Smooth muscle cell (in vitro differentiated cells): ENCODE measurements at regions not wholly inside any gene's neighbourhood (a gene's known extent, or its start where the extent isn't known, plus 50 kb on each side); places are given as distances from the start of the nearest gene placed in this dataset.

Experiments
- DNase-seq: peaks from one replicate; lab custom pipeline; 2025; ENCODE audit not compliant: unreplicated experiment; lab: John Stamatoyannopoulos, UW
- H2AFZ ChIP-seq: fragments of 200-600 bp; sonication (generic); 2 replicates; pipeline ENCODE4 v1.6.0; 2016; ENCODE audit warnings: antibody characterized with exemption, low read depth, mild to moderate bottlenecking
- H3F3A ChIP-seq: fragments of 200-600 bp; sonication (generic); 2 replicates; pipeline ENCODE4 v1.6.0; 2017; ENCODE audit warnings: antibody characterized with exemption, low read depth
- H3K27ac ChIP-seq: fragments of 200-600 bp; sonication (generic); 2 replicates; pipeline ENCODE4 v1.5.1; 2016; ENCODE audit warnings: low read depth, mild to moderate bottlenecking
- H3K27me3 ChIP-seq: fragments of 200-600 bp; sonication (generic); 2 replicates; pipeline ENCODE4 v1.6.1; 2016; ENCODE audit warnings: low read depth, mild to moderate bottlenecking
- H3K36me3 ChIP-seq: fragments of 200-600 bp; sonication (generic); 2 replicates; pipeline ENCODE4 v1.5.1; 2016; ENCODE audit warnings: low read depth
- H3K4me1 ChIP-seq: fragments of 200-600 bp; sonication (generic); 2 replicates; pipeline ENCODE4 v1.5.1; 2016; ENCODE audit warnings: low read depth
- H3K4me2 ChIP-seq: fragments of 200-600 bp; sonication (generic); 2 replicates; pipeline ENCODE4 v1.6.0; 2016; ENCODE audit warnings: mild to moderate bottlenecking
- H3K4me3 ChIP-seq: fragments of 200-600 bp; sonication (generic); 2 replicates; pipeline ENCODE4 v1.5.1; 2016; ENCODE audit warnings: mild to moderate bottlenecking
- H3K79me2 ChIP-seq: fragments of 200-600 bp; sonication (generic); 2 replicates; pipeline ENCODE4 v1.6.0; 2016; ENCODE audit warnings: low read depth, mild to moderate bottlenecking
- H3K9ac ChIP-seq: fragments of 200-600 bp; sonication (generic); 2 replicates; pipeline ENCODE4 v1.6.0; 2016; ENCODE audit warnings: low read depth
- H3K9me3 ChIP-seq: fragments of 200-600 bp; sonication (generic); replicated peaks from 2 replicates; pipeline ENCODE4 v1.5.1; 2016; ENCODE audit warnings: low read depth
- H4K20me1 ChIP-seq: fragments of 200-600 bp; sonication (generic); 2 replicates; pipeline ENCODE4 v1.6.0; 2016; ENCODE audit warnings: low read depth
- CTCF ChIP-seq: fragments of 200-600 bp; sonication (generic); IDR thresholded peaks from 2 replicates; pipeline ENCODE4 v1.5.1; 2017; ENCODE audit warnings: borderline replicate concordance, mild to moderate bottlenecking, antibody characterized with exemption; ENCODE audit not compliant: insufficient read depth, poor library complexity, severe bottlenecking
- WGBS: methylation state at CpG from one replicate; pipeline ENCODE4 v1.1.7; 2016; ENCODE audit warnings: low lambda C conversion rate; 5-methylcytosine and 5-hydroxymethylcytosine counted together

- Histone ChIP-seq H3K9ac (no peak overlapping the region), H3K36me3 (no peaks in the 10 kb centered on the region), H3K4me3 (no peak overlapping the region), H4K20me1 (no peaks in the 10 kb centered on the region), H3K9me3 (no peaks in the 10 kb centered on the region), H3K27me3 (no peaks in the 10 kb centered on the region), H3K4me2 (no peak overlapping the region), H3K4me1 (no peaks in the 10 kb centered on the region), H3K79me2 (no peaks in the 10 kb centered on the region), H2AFZ (no peak overlapping the region), H3K27ac (no peak overlapping the region), H3F3A (no peaks in the 10 kb centered on the region)
- DNase-seq = no peak
- no peak for TF ChIP-seq CTCF
- 79% methylated on average over 5 of the region's 5 CpGs for WGBS
These were observed 105.6 kb upstream of the PUDP start for GRCh38 chrX:7253565-7253964.

GRCh38 chrX:7252013-7252610 lies 104.2 kb upstream of the PUDP start:
- no peaks in the 10 kb centered on the region for H4K20me1 ChIP-seq
- no peak overlapping the region for H2AFZ ChIP-seq
- no peaks in the 10 kb centered on the region for H3K27me3 ChIP-seq
- no peak overlapping the region for H3K27ac ChIP-seq
- H3K36me3 ChIP-seq = no peaks in the 10 kb centered on the region
- DNase-seq = no peak
- H3K4me1 ChIP-seq = no peaks in the 10 kb centered on the region
- WGBS = 76% methylated on average over 5 of the region's 5 CpGs
- H3K9ac ChIP-seq = no peak overlapping the region
- H3K9me3 ChIP-seq = no peaks in the 10 kb centered on the region
- H3K79me2 ChIP-seq = no peaks in the 10 kb centered on the region
- no peak for TF ChIP-seq CTCF
- H3K4me2 ChIP-seq = no peak overlapping the region
- H3F3A ChIP-seq = no peaks in the 10 kb centered on the region
- no peak overlapping the region for H3K4me3 ChIP-seq

- no peak overlapping the region for H3K27ac ChIP-seq
- WGBS = 79% methylated on average over 2 of the region's 2 CpGs
- H2AFZ ChIP-seq = no peak overlapping the region
- no peak overlapping the region for H3K9ac ChIP-seq
- no peaks in the 10 kb centered on the region for H3F3A ChIP-seq
- H3K4me3 ChIP-seq = no peak overlapping the region
- no peaks in the 10 kb centered on the region for H3K4me1 ChIP-seq
- DNase-seq = no peak
- no peaks in the 10 kb centered on the region for H3K79me2 ChIP-seq
- no peaks in the 10 kb centered on the region for H3K9me3 ChIP-seq
- H3K4me2 ChIP-seq = no peak overlapping the region
- H4K20me1 ChIP-seq = no peaks in the 10 kb centered on the region
- H3K27me3 ChIP-seq = no peaks in the 10 kb centered on the region
- TF ChIP-seq CTCF = no peak
- no peaks in the 10 kb centered on the region for H3K36me3 ChIP-seq
These were observed 99.4 kb upstream of the PUDP start for GRCh38 chrX:7247346-7247745.

GRCh38 chrX:7244405-7244804 lies 96.5 kb upstream of the PUDP start:
- TF ChIP-seq CTCF = no peak

More at GRCh38 chrX:7244405-7244804, 96.5 kb upstream of the PUDP start:
- Histone ChIP-seq H4K20me1 (no peaks in the 10 kb centered on the region), H3K79me2 (no peaks in the 10 kb centered on the region), H3F3A (no peaks in the 10 kb centered on the region), H3K4me2 (no peak overlapping the region), H3K4me1 (no peaks in the 10 kb centered on the region), H3K27me3 (no peaks in the 10 kb centered on the region), H3K9me3 (peaks cover 2% of the 10 kb centered on the region), H3K36me3 (no peaks in the 10 kb centered on the region), H2AFZ (no peak overlapping the region), H3K27ac (no peak overlapping the region), H3K9ac (no peak overlapping the region), H3K4me3 (no peak overlapping the region)
- WGBS = 76% methylated on average over 3 of the region's 3 CpGs
- DNase-seq = no peak
